ENCODE measurements at regions not wholly inside any gene's neighbourhood (a gene's known extent, or its start where the extent isn't known, plus 50 kb on each side); places are given as distances from the start of the nearest gene placed in this dataset.
"Not testable (repeated sequence)": the region's sequence is repeated elsewhere in the genome, so short reads cannot be mapped to it uniquely, and the experiment has no call there.

GRCh38 chr5:87210743-87211142 lies 56.9 kb upstream of the RASA1 start:
- DNase-seq (ENCODE audit: low read depth, low spot score) (no peak), ATAC-seq (no peak)
- CTCF ChIA-PET, result no interaction called here
- H3K36me3 ChIP-seq (ENCODE audit: control insufficient read depth, insufficient read depth, low read length), result no peaks in the 10 kb centered on the region
- in situ Hi-C loops (cut with HindIII; ENCODE audit: low pct_unique_long_range_greater_than_20kb, low sequenced_read_pairs) (no loop called here), intact Hi-C loops (cut with micrococcal nuclease; ENCODE audit: unreplicated experiment) (no loop called here)
- no peak overlapping the region for H3K27ac ChIP-seq (ENCODE audit: low read length)
- no TSS peak for BruUV-seq (replicated peaks)
- no peaks in the 10 kb centered on the region for H3K27me3 ChIP-seq (ENCODE audit: control insufficient read depth, insufficient read depth, low read length)
- H3K9me3 ChIP-seq (ENCODE audit: control insufficient read depth, insufficient read depth, low read depth, low read length), result no peaks in the 10 kb centered on the region
- POLR2A ChIA-PET, result no interaction called here
- TF ChIP-seq TCF7L2 (IDR thresholded peaks at IDR 0.05; ENCODE audit: low read depth, low read length) (no peak), POLR2AphosphoS5 (IDR thresholded peaks at IDR 0.05; ENCODE audit: low read depth, low read length) (no peak), CTCF (IDR thresholded peaks at IDR 0.05) (no peak), SIN3A (IDR thresholded peaks at IDR 0.05; ENCODE audit: borderline replicate concordance, insufficient read depth, low read depth, low read length) (no peak), REST (IDR thresholded peaks at IDR 0.05; ENCODE audit: insufficient read depth in 1 of 2, low read depth in 2 of 2, low read length in 1 of 2) (no peak)
- no peak overlapping the region for H3K4me3 ChIP-seq (ENCODE audit: low read depth in 2 of 2, low read length in 2 of 2)
- no peaks in the 10 kb centered on the region for H3K4me1 ChIP-seq (ENCODE audit: control insufficient read depth, insufficient read depth, low read length)

- Histone ChIP-seq H3K27ac (ENCODE audit: low read length) (no peak overlapping the region), H3K4me3 (ENCODE audit: low read depth in 2 of 2, low read length in 2 of 2) (no peak overlapping the region), H3K9me3 (ENCODE audit: control insufficient read depth, insufficient read depth, low read depth, low read length) (no peaks in the 10 kb centered on the region), H3K27me3 (ENCODE audit: control insufficient read depth, insufficient read depth, low read length) (no peaks in the 10 kb centered on the region), H3K4me1 (ENCODE audit: control insufficient read depth, insufficient read depth, low read length) (no peaks in the 10 kb centered on the region), H3K36me3 (ENCODE audit: control insufficient read depth, insufficient read depth, low read length) (no peaks in the 10 kb centered on the region)
- DNase-seq (ENCODE audit: low read depth, low spot score), result no peak
- ChIA-PET CTCF (no interaction called here), POLR2A (no interaction called here)
- in situ Hi-C loops (cut with HindIII; ENCODE audit: low pct_unique_long_range_greater_than_20kb, low sequenced_read_pairs) (no loop called here), intact Hi-C loops (cut with micrococcal nuclease; ENCODE audit: unreplicated experiment) (no loop called here)
- TF ChIP-seq SIN3A (IDR thresholded peaks at IDR 0.05; ENCODE audit: borderline replicate concordance, insufficient read depth, low read depth, low read length) (no peak), POLR2AphosphoS5 (IDR thresholded peaks at IDR 0.05; ENCODE audit: low read depth, low read length) (no peak), REST (IDR thresholded peaks at IDR 0.05; ENCODE audit: insufficient read depth in 1 of 2, low read depth in 2 of 2, low read length in 1 of 2) (no peak), TCF7L2 (IDR thresholded peaks at IDR 0.05; ENCODE audit: low read depth, low read length) (no peak), CTCF (IDR thresholded peaks at IDR 0.05) (no peak)
- ATAC-seq, result no peak
- no TSS peak for BruUV-seq (replicated peaks)
Observed at GRCh38 chr5:87211676-87212075, 56.0 kb upstream of the RASA1 start.

- H3K9me3 ChIP-seq (ENCODE audit: control insufficient read depth, insufficient read depth, low read depth, low read length); intact Hi-C loops (cut with micrococcal nuclease; ENCODE audit: unreplicated experiment); CTCF ChIA-PET; POLR2A ChIA-PET; H3K27me3 ChIP-seq (ENCODE audit: control insufficient read depth, insufficient read depth, low read length); H3K27ac ChIP-seq (ENCODE audit: low read length); H3K4me3 ChIP-seq (ENCODE audit: low read depth in 2 of 2, low read length in 2 of 2); DNase-seq (ENCODE audit: low read depth, low spot score); in situ Hi-C loops (cut with HindIII; ENCODE audit: low pct_unique_long_range_greater_than_20kb, low sequenced_read_pairs); BruUV-seq (replicated peaks); ATAC-seq; H3K36me3 ChIP-seq (ENCODE audit: control insufficient read depth, insufficient read depth, low read length); H3K4me1 ChIP-seq (ENCODE audit: control insufficient read depth, insufficient read depth, low read length): not testable (repeated sequence)
Observed at GRCh38 chr5:87212183-87212582, 55.5 kb upstream of the RASA1 start.

- H3K4me1 ChIP-seq (ENCODE audit: control insufficient read depth, insufficient read depth, low read length); H3K27ac ChIP-seq (ENCODE audit: low read length); DNase-seq (ENCODE audit: low read depth, low spot score); POLR2A ChIA-PET; BruUV-seq (replicated peaks); H3K27me3 ChIP-seq (ENCODE audit: control insufficient read depth, insufficient read depth, low read length); H3K36me3 ChIP-seq (ENCODE audit: control insufficient read depth, insufficient read depth, low read length); H3K9me3 ChIP-seq (ENCODE audit: control insufficient read depth, insufficient read depth, low read depth, low read length); ATAC-seq; H3K4me3 ChIP-seq (ENCODE audit: low read depth in 2 of 2, low read length in 2 of 2); CTCF ChIA-PET; intact Hi-C loops (cut with micrococcal nuclease; ENCODE audit: unreplicated experiment); in situ Hi-C loops (cut with HindIII; ENCODE audit: low pct_unique_long_range_greater_than_20kb, low sequenced_read_pairs): not testable (repeated sequence)
Observed at GRCh38 chr5:87217480-87217879, 50.2 kb upstream of the RASA1 start.
